DOHH2 (cell line): ENCODE measurements at regions not wholly inside any gene's neighbourhood (a gene's known extent, or its start where the extent isn't known, plus 50 kb on each side); places are given as distances from the start of the nearest gene placed in this dataset.

Experiments
- H3F3A ChIP-seq: fragments of 200-600 bp; sonication (generic), shearing (Covaris generic); 2 replicates; pipeline ENCODE4 v1.6.0; 2016; ENCODE audit warnings: antibody characterized with exemption, mild to moderate bottlenecking; ENCODE audit not compliant: control insufficient read depth, insufficient read depth
- H3K27ac ChIP-seq: fragments of 200-600 bp; sonication (generic); 2 replicates; pipeline ENCODE4 v1.5.1; 2014; ENCODE audit warnings: low read depth, mild to moderate bottlenecking, low read length, moderate library complexity
- H3K27me3 ChIP-seq: fragments of 200-600 bp; sonication (generic); 2 replicates; pipeline ENCODE4 v1.6.1; 2014; ENCODE audit warnings: mild to moderate bottlenecking, low read length, mixed read lengths; ENCODE audit not compliant: control insufficient read depth
- H3K36me3 ChIP-seq: fragments of 200-600 bp; sonication (generic); 2 replicates; pipeline ENCODE4 v1.6.1; 2014; ENCODE audit warnings: mild to moderate bottlenecking, low read length, moderate library complexity, mixed read lengths; ENCODE audit not compliant: control insufficient read depth
- H3K4me1 ChIP-seq: fragments of 200-600 bp; sonication (generic); 2 replicates; pipeline ENCODE4 v1.6.1; 2014; ENCODE audit warnings: mild to moderate bottlenecking, low read length, mixed read lengths; ENCODE audit not compliant: control insufficient read depth
- H3K4me2 ChIP-seq: fragments of 200-600 bp; sonication (generic); 2 replicates; pipeline ENCODE4 v1.6.0; 2014; ENCODE audit warnings: mild to moderate bottlenecking, low read length, moderate library complexity
- H3K4me3 ChIP-seq: fragments of 200-600 bp; sonication (generic); 2 replicates; pipeline ENCODE4 v1.5.1; 2014; ENCODE audit warnings: mild to moderate bottlenecking, low read length, mixed read lengths
- H3K79me2 ChIP-seq: fragments of 200-600 bp; sonication (generic); 2 replicates; pipeline ENCODE4 v1.6.1; 2014; ENCODE audit warnings: mild to moderate bottlenecking, low read length, mixed read lengths; ENCODE audit not compliant: control insufficient read depth
- H3K9me2 ChIP-seq: fragments of 200-600 bp; sonication (generic); replicated peaks from 2 replicates; pipeline ENCODE4 v1.6.1; 2014; ENCODE audit warnings: mild to moderate bottlenecking, low read length, mixed read lengths; ENCODE audit not compliant: control insufficient read depth
- H3K9me3 ChIP-seq: fragments of 200-600 bp; sonication (generic); 2 replicates; pipeline ENCODE4 v1.6.1; 2014; ENCODE audit warnings: antibody characterized with exemption, low read length, mixed read lengths; ENCODE audit not compliant: control insufficient read depth, insufficient read depth
- H4K20me1 ChIP-seq: fragments of 200-600 bp; sonication (generic); 2 replicates; pipeline ENCODE4 v1.6.0; 2014; ENCODE audit warnings: low read depth, mild to moderate bottlenecking, antibody characterized with exemption, low read length, moderate library complexity; ENCODE audit not compliant: control insufficient read depth, insufficient read depth
- EZH2phosphoT487 ChIP-seq: fragments of 200-600 bp; sonication (generic); IDR thresholded peaks from 2 replicates; pipeline ENCODE4 v1.6.1; 2017; ENCODE audit warnings: borderline replicate concordance, mild to moderate bottlenecking, antibody characterized with exemption, low read length, moderate library complexity, mixed read lengths
- TF ChIP-seq, protein P1 (sequence below): fragments of 200-600 bp; sonication (generic); IDR thresholded peaks from one replicate; pipeline ENCODE4 v1.5.1; 2014; ENCODE audit warnings: antibody characterized with exemption, mild to moderate bottlenecking, low read depth, low read length; ENCODE audit not compliant: poor library complexity, severe bottlenecking

DNA sequence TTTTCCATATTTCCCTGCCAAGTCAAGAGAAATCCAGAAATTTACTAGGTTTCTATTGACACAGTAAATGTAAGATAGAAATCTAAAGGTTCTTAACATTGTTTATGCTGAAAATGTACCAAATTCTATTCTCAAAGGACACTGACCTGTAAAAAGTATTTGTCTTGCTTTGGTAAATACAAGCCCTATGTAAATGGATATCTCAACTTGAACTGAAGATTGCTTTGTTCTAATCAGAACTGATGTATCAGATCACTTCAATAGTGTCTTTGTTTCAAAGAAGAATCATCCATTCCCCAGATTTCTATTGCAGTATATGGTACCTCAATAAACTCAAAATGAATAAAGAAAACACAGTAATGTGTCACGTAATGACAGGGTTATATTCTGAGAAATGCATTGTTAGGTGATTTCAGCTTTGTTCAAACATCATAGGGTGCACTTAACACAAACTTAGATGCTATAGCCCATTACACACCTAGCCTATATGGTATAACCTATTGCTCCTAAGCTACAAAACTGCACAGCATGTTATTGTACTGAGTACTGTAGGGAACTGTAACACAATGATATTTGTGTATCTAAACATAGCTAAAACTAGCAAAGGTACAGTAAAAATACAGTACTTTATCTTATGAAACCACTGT is 143.5 kb upstream of the NECTIN3 start:
- Histone ChIP-seq H3K4me1 (no peaks in the 10 kb centered on the region), H3K27ac (no peak overlapping the region), H3K4me3 (no peak overlapping the region), H3K36me3 (no peaks in the 10 kb centered on the region), H3K27me3 (no peaks in the 10 kb centered on the region), H3K4me2 (no peak overlapping the region), H4K20me1 (no peaks in the 10 kb centered on the region), H3K9me3 (no peaks in the 10 kb centered on the region), H3F3A (no peaks in the 10 kb centered on the region), H3K9me2 (no peaks in the 10 kb centered on the region), H3K79me2 (no peaks in the 10 kb centered on the region)
- TF ChIP-seq EZH2phosphoT487 = no peak
- TF ChIP-seq, protein P1, sequence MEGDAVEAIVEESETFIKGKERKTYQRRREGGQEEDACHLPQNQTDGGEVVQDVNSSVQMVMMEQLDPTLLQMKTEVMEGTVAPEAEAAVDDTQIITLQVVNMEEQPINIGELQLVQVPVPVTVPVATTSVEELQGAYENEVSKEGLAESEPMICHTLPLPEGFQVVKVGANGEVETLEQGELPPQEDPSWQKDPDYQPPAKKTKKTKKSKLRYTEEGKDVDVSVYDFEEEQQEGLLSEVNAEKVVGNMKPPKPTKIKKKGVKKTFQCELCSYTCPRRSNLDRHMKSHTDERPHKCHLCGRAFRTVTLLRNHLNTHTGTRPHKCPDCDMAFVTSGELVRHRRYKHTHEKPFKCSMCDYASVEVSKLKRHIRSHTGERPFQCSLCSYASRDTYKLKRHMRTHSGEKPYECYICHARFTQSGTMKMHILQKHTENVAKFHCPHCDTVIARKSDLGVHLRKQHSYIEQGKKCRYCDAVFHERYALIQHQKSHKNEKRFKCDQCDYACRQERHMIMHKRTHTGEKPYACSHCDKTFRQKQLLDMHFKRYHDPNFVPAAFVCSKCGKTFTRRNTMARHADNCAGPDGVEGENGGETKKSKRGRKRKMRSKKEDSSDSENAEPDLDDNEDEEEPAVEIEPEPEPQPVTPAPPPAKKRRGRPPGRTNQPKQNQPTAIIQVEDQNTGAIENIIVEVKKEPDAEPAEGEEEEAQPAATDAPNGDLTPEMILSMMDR = no peak

DNA sequence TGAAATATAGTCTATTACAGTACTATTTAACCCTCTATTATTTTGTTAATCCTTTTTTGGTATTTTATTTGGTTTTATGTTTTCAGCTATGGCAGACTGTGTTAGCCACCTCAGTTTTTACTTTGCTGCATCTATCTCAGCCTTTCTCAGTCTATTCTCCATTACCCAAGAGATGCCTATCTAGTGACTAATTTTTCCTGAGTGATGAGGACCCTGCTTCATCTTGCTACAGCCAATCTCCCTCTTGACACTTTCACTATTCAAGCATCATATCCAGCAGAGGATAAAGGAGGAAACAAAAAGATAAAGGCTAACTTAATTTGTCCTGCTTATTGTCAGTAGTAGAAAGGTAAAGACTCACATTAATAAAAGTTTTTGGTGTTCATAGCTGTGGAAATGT is 141.8 kb upstream of the NECTIN3 start:
- H4K20me1 ChIP-seq = no peaks in the 10 kb centered on the region
- H3K4me2 ChIP-seq = no peak overlapping the region
- H3K4me1 ChIP-seq = no peaks in the 10 kb centered on the region
- H3K79me2 ChIP-seq = no peaks in the 10 kb centered on the region
- no peaks in the 10 kb centered on the region for H3F3A ChIP-seq
- H3K27me3 ChIP-seq = no peaks in the 10 kb centered on the region
- H3K27ac ChIP-seq = no peak overlapping the region
- TF ChIP-seq, protein P1 = no peak
- no peak for TF ChIP-seq EZH2phosphoT487
- no peaks in the 10 kb centered on the region for H3K36me3 ChIP-seq
- H3K9me3 ChIP-seq = no peaks in the 10 kb centered on the region
- no peak overlapping the region for H3K4me3 ChIP-seq
- no peaks in the 10 kb centered on the region for H3K9me2 ChIP-seq

DNA sequence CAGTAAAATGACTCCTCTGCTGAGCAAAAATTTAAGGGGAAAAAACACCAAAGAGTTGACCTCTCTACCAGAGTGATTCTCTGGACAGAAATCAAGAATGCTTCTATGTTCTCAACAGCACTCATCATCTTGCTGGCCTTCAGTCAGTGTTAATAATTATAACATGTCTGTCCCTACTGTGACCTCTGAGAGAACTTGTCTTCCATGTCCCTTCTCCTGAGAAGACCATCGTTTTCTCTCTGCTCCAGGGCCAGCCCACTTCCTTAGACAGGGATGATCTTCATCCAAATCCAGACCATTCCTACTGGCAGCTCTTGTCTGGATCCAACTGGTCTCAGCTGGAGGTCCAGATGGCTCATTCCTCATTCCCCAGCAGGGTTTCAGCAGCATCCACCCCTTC is 139.0 kb upstream of the NECTIN3 start:
- Histone ChIP-seq H3K27me3 (no peaks in the 10 kb centered on the region), H4K20me1 (no peaks in the 10 kb centered on the region), H3K4me3 (no peak overlapping the region), H3K27ac (no peak overlapping the region), H3K79me2 (no peaks in the 10 kb centered on the region), H3F3A (no peaks in the 10 kb centered on the region), H3K36me3 (no peaks in the 10 kb centered on the region), H3K4me1 (no peaks in the 10 kb centered on the region), H3K9me3 (no peaks in the 10 kb centered on the region), H3K4me2 (no peak overlapping the region), H3K9me2 (no peaks in the 10 kb centered on the region; the same call in 1 of the 2 replicates)
- TF ChIP-seq, protein P1 = no peak
- TF ChIP-seq EZH2phosphoT487 = no peak
